Daoy (cell line): ENCODE measurements at regions not wholly inside any gene's neighbourhood (a gene's known extent, or its start where the extent isn't known, plus 50 kb on each side); places are given as distances from the start of the nearest gene placed in this dataset.
A peak's percentile ranks its signal among the peaks of the same experiment; 100 is the strongest.
"Not testable (repeated sequence)": the region's sequence is repeated elsewhere in the genome, so short reads cannot be mapped to it uniquely, and the experiment has no call there.

Experiments used
- DNase-seq: peaks from one replicate; pipeline ENCODE4 v3.0.0-alpha.2; 2015; ENCODE audit warnings: low read depth

GRCh38 chr6:26799903-26800633 lies 140.5 kb upstream of the ZNF322 start:
- DNase-seq: not testable (repeated sequence)

- DNase-seq: not testable (repeated sequence)
Observed at GRCh38 chr6:26803762-26804161, 144.2 kb upstream of the ZNF322 start.

GRCh38 chr6:26811486-26812116 lies 152.1 kb upstream of the ZNF322 start:
- DNase-seq: not testable (repeated sequence)

GRCh38 chr6:26818640-26819225 lies 159.2 kb upstream of the ZNF322 start:
- DNase-seq: not testable (repeated sequence)

GRCh38 chr6:26827965-26828364 lies 168.4 kb upstream of the ZNF322 start:
- DNase-seq: not testable (repeated sequence)

- not testable (repeated sequence) for DNase-seq
Observed at GRCh38 chr6:26829480-26829879, 169.9 kb upstream of the ZNF322 start.

- DNase-seq: not testable (repeated sequence)
Observed at GRCh38 chr6:26830992-26831391, 171.4 kb upstream of the ZNF322 start.

GRCh38 chr6:26835707-26836106 lies 176.2 kb upstream of the ZNF322 start:
- DNase-seq: not testable (repeated sequence)

GRCh38 chr6:26836657-26837056 lies 177.1 kb upstream of the ZNF322 start:
- DNase-seq: not testable (repeated sequence)

- DNase-seq: not testable (repeated sequence)
Observed at GRCh38 chr6:26844823-26845222, 185.3 kb upstream of the ZNF322 start.

GRCh38 chr6:26857289-26857688 lies 197.7 kb upstream of the ZNF322 start:
- DNase-seq: not testable (repeated sequence)

GRCh38 chr6:26859067-26859770 lies 199.7 kb upstream of the ZNF322 start:
- DNase-seq: not testable (repeated sequence)

- not testable (repeated sequence) for DNase-seq
Observed at GRCh38 chr6:26859771-26860163, 200.2 kb upstream of the ZNF322 start.

GRCh38 chr6:26861913-26862312 lies 202.4 kb upstream of the ZNF322 start:
- not testable (repeated sequence) for DNase-seq

- DNase-seq: not testable (repeated sequence)
Observed at GRCh38 chr6:26863641-26864040, 204.1 kb upstream of the ZNF322 start.

GRCh38 chr6:26898785-26899184 lies 239.2 kb upstream of the ZNF322 start:
- DNase-seq: not testable (repeated sequence)

- DNase-seq: peak; percentile 29
Observed at GRCh38 chr6:26924206-26924605, 264.7 kb upstream of the ZNF322 start.

- DNase-seq: not testable (repeated sequence)
Observed at GRCh38 chr6:26928190-26928589, 268.6 kb upstream of the ZNF322 start.

- not testable (repeated sequence) for DNase-seq
Observed at GRCh38 chr6:26937258-26937657, 277.7 kb upstream of the ZNF322 start.

- not testable (repeated sequence) for DNase-seq
Observed at GRCh38 chr6:26951211-26951610, 291.7 kb upstream of the ZNF322 start.

- peak; percentile 74 for DNase-seq
Observed at GRCh38 chr6:26956078-26956600, 291.4 kb upstream of the PRSS16 start.
